ENCODE measurements at regions not wholly inside any gene's neighbourhood (a gene's known extent, or its start where the extent isn't known, plus 50 kb on each side); places are given as distances from the start of the nearest gene placed in this dataset.

DNA sequence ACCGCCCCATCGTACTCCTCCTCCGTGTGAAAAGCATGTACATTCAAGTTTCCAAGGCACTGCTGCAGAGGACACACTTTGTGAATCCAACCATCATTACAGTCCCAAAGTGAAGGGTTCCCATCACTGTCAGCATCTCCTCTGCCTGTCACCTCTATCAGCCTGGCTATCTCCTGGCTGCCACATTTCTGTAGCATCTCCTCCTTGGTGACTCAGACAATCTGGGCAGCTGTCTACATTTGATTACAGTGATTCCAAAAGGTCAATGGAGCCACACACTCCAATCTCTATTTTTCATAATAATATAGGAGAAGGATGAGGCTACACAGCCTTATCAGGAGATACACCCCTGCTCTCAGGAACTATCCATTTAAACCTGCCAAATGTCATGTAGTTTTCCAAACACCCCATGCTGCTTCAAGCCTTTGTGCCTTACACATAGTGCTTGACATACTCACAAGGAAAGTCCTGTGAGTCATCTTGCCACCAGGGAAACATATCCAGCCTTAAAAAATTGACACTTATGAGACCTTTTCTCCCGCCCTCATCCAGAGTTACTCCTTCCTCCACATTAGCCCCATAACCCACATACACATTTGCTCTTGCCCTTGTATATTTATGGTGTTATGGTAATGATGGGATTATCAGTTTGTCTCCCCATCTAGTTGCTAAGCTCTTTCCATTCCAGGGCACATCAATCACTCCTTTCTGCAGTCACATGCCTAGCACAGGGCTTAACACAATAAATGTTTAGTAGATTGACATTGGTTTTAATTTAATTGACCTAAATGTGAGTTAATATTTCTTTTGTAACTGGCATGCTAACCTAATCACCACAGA, 250.1 kb upstream of the CDH5 start:
- TF ChIP-seq, protein P1, sequence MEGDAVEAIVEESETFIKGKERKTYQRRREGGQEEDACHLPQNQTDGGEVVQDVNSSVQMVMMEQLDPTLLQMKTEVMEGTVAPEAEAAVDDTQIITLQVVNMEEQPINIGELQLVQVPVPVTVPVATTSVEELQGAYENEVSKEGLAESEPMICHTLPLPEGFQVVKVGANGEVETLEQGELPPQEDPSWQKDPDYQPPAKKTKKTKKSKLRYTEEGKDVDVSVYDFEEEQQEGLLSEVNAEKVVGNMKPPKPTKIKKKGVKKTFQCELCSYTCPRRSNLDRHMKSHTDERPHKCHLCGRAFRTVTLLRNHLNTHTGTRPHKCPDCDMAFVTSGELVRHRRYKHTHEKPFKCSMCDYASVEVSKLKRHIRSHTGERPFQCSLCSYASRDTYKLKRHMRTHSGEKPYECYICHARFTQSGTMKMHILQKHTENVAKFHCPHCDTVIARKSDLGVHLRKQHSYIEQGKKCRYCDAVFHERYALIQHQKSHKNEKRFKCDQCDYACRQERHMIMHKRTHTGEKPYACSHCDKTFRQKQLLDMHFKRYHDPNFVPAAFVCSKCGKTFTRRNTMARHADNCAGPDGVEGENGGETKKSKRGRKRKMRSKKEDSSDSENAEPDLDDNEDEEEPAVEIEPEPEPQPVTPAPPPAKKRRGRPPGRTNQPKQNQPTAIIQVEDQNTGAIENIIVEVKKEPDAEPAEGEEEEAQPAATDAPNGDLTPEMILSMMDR (IDR thresholded peaks at IDR 0.05) = no peak
- TF ChIP-seq POLR2A (IDR thresholded peaks at IDR 0.05) = no peak
